ENCODE measurements at regions not wholly inside any gene's neighbourhood (a gene's known extent, or its start where the extent isn't known, plus 50 kb on each side); places are given as distances from the start of the nearest gene placed in this dataset.

- TF ChIP-seq BHLHE40 (IDR thresholded peaks at IDR 0.05; ENCODE audit: borderline replicate concordance), result no peak
- no peak for TF ChIP-seq FOXA1 (IDR thresholded peaks at IDR 0.05)
Measured at GRCh38 chr5:98530224-98530623, 243.2 kb upstream of the RGMB start.
